ENCODE measurements at regions not wholly inside any gene's neighbourhood (a gene's known extent, or its start where the extent isn't known, plus 50 kb on each side); places are given as distances from the start of the nearest gene placed in this dataset.
A peak's percentile ranks its signal among the peaks of the same experiment; 100 is the strongest.
"Not testable (repeated sequence)": the region's sequence is repeated elsewhere in the genome, so short reads cannot be mapped to it uniquely, and the experiment has no call there.

DNA sequence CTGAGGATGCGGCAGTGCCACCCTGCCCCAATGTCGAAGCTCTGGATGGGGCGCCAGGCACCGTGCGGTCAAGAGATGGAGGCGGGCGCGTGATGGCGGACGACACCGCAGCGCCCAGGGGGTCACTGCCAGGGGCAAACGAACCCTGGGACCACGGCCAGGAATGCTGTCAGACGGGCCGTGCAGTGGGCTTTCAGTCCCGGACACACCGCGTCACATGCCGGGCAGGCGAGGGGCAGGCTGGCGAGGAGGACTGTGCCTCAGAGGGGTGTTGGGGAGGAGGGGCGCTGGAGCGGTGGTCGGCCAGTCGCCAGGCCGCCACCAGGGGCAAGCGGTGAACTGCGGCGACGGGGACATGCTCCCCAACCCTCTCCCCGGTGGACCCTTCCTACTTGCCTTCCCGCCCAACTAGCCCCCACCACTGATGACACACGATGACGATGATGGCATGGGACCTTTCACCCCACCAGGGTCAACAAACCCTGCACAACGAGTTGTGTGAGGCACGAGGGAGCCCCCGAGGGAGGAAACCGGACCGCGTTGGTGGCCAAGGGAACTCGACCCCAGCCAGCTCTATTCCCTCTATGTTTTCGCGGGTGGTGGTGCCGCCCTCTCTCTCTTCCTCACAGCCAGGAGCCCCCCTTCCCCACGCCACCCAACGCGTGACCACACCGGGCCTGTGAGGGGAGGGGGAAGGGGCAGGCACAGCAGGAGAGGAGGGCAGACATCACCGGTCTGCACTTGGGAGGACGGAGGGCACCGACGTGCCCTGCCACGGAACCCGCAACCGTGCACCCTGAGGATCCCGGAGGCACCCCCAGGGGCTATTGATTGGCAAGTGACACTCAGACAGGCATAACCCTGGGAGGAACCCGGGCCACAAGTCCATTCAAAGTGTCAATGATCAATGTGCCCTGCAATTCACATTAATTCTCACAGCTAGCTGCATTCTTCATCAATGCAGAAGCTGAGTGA lies 1960.9 kb upstream of the DEFB115 start:
- no peaks in the 10 kb centered on the region for H3K4me1 Mint-ChIP-seq
- DNase-seq, result no peak
- no peak overlapping the region for H3K27ac Mint-ChIP-seq
- H3K9me3 Mint-ChIP-seq, result peaks cover 9 to 37% (median 30%) of the 10 kb centered on the region in 6 donors
- peaks cover 0 to 12% (median 10%) of the 10 kb centered on the region in 3 donors for H3K36me3 Mint-ChIP-seq
- H3K4me3 Mint-ChIP-seq, result no peak overlapping the region
- H3K27me3 Mint-ChIP-seq (ENCODE audit: low read depth in 3 of 3), result peaks cover 0 to 3% (median 0%) of the 10 kb centered on the region in 3 donors

GRCh38 chr20:29297411-29298270 lies 1959.8 kb upstream of the DEFB115 start:
- H3K4me1 Mint-ChIP-seq, result no peaks in the 10 kb centered on the region
- peaks cover 0 to 12% (median 10%) of the 10 kb centered on the region in 3 donors for H3K36me3 Mint-ChIP-seq
- H3K27me3 Mint-ChIP-seq (ENCODE audit: low read depth in 3 of 3), result peaks cover 0 to 3% (median 0%) of the 10 kb centered on the region in 3 donors
- no peak overlapping the region for H3K4me3 Mint-ChIP-seq
- H3K9me3 Mint-ChIP-seq, result peaks cover 9 to 46% (median 35%) of the 10 kb centered on the region in 6 donors
- no peak for DNase-seq
- no peak overlapping the region for H3K27ac Mint-ChIP-seq

GRCh38 chr20:29298271-29298590 lies 1959.2 kb upstream of the DEFB115 start:
- Mint-ChIP-seq H3K27ac (no peak overlapping the region), H3K27me3 (ENCODE audit: low read depth in 3 of 3) (peaks cover 0 to 3% (median 1%) of the 10 kb centered on the region in 3 donors), H3K4me1 (no peaks in the 10 kb centered on the region), H3K36me3 (peaks cover 0 to 14% (median 12%) of the 10 kb centered on the region in 3 donors), H3K4me3 (no peak overlapping the region), H3K9me3 (peaks cover 15 to 52% (median 40%) of the 10 kb centered on the region in 6 donors)
- DNase-seq, result no peak

- no peaks in the 10 kb centered on the region for H3K4me1 Mint-ChIP-seq
- no peak for DNase-seq
- H3K4me3 Mint-ChIP-seq, result no peak overlapping the region
- no peak overlapping the region for H3K27ac Mint-ChIP-seq
- peaks cover 0 to 15% (median 12%) of the 10 kb centered on the region in 3 donors for H3K36me3 Mint-ChIP-seq
- peaks cover 17 to 58% (median 47%) of the 10 kb centered on the region in 6 donors for H3K9me3 Mint-ChIP-seq
- peaks cover 0 to 3% (median 2%) of the 10 kb centered on the region in 3 donors for H3K27me3 Mint-ChIP-seq (ENCODE audit: low read depth in 3 of 3)
Measured at GRCh38 chr20:29298759-29299613, 1958.5 kb upstream of the DEFB115 start.

DNA sequence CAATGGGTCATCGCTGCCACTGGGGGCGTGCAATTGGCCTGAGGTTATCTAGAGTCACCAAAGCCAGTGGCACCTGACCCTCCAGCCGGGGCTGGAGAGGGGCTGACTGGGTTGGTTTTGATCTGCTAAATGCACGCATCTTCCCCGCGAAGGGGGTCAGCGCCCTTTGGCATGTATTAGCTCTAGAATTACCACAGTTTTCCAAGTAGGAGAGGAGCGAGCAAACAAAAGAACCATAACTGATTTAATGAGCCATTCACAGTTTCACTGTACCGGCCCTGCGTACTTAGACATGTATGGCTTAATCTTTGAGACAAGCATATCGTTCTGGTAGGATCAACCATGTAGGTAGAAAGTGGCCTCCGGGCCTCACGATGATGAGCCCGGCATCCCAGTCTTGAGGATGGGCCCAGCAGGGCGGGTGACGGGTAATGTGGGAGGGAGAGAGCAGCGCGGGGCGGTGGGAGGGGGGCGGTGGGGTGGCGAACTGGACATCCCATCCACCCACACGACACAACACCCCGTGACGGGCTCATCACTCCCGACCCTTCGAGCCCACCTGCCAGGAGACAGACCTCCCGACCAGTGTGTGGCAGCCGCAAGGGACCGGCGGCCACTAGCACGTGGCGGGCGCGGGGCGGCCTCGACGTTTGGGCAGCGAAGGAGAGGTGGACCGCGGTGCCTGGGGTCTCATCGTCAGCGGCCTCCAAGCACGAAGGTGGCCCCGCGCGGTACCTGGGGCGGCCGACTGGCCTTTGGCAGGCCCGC lies 1957.5 kb upstream of the DEFB115 start:
- Mint-ChIP-seq H3K4me3 (peak overlapping the region in 1 of 5 donors; percentile 56), H3K4me1 (no peaks in the 10 kb centered on the region), H3K27me3 (ENCODE audit: low read depth in 3 of 3) (peaks cover 2 to 6% (median 2%) of the 10 kb centered on the region in 3 donors), H3K9me3 (peaks cover 20 to 65% (median 56%) of the 10 kb centered on the region in 6 donors), H3K36me3 (peaks cover 4 to 19% (median 14%) of the 10 kb centered on the region in 3 donors), H3K27ac (no peak overlapping the region)
- DNase-seq, result no peak

DNA sequence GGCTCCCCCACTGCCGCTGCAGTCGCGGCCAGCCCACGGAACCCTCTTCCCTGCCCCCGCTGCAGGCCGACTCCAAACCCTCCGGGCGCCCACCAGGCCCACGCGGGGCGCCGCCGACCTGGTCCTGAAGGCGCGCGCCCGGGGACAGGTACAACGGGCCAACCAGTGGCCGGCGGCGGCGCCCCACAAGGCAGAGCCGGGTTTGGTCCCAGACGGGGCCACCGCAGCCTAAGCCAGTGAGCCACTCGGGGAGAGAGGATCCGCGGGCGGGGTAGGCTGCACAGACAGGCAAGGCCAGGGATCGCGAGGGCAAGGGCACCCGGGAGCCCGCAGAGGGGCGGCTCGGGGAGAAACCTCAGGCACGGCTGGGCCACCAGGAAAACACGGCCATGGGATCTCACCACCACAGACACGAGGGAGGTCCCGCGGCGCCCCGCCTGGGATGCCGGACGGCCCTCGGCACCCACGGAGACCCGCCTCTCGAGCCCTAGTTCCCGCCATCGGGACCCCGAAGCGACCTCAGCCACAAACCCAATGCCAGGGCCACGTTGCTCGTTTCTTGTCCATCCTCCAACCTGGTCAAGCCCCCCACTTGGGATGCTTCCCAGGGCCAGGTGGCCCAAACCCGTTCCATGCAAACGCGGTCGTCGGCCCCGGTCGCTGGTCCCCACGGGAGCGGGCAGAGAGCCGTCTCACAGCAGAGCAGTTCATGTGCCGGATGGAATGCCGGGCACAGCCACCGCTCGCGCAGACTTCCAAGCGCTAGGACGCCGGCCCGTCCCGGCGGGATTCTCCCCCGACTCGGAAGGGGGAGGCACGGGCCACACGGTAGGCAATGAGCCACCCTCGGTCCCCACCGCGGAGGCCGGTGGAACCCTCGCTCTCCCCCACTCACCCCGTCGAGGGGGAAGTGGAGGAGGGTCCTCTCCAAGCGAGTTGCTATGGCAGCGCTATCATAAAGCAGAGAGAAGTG lies 1956.6 kb upstream of the DEFB115 start:
- Mint-ChIP-seq H3K9me3 (peaks cover 29 to 67% (median 58%) of the 10 kb centered on the region in 6 donors), H3K4me3 (no peak overlapping the region)

DNA sequence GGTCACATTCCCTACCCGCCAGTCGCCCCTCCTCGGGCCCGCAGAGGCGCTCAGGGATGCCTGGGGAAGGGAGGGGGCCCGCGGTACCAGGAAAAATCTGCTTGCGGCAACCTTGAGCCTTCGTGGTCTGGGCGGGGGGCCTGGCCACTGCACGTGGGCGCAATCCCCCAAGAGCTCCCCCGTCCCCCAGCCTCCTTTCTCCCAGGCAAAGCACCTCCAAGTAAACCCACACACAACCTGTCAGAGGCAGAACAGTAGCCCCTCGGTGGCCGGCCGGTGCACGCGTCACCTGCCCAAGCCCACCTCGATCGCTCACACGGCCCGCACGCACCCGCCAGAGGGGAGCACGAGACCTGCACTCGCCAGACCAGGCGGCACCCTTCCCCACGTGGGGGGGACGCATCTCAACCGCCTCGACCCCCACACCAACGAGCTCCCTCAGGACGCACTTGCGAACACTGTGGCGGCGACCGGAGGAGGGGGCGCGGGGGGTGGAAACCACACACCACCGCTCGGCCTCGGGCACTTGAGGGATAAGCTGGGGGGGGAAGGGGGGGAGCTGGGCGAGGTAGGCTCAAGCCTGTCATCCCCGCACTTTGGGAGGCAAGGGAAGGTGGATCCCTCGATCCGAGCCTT lies 1955.7 kb upstream of the DEFB115 start:
- Mint-ChIP-seq H3K36me3 (peaks cover 15 to 33% (median 18%) of the 10 kb centered on the region in 3 donors), H3K4me1 (no peaks in the 10 kb centered on the region), H3K27ac (no peak overlapping the region), H3K9me3 (peaks cover 36 to 76% (median 62%) of the 10 kb centered on the region in 6 donors), H3K27me3 (ENCODE audit: low read depth in 3 of 3) (peaks cover 2 to 13% (median 3%) of the 10 kb centered on the region in 3 donors), H3K4me3 (no peak overlapping the region)
- no peak for DNase-seq

More for the DNA sequence above, 1956.6 kb upstream of the DEFB115 start:
- no peak for DNase-seq
- Mint-ChIP-seq H3K27ac (no peak overlapping the region), H3K27me3 (ENCODE audit: low read depth in 3 of 3) (peaks cover 2 to 13% (median 3%) of the 10 kb centered on the region in 3 donors), H3K4me1 (no peaks in the 10 kb centered on the region), H3K36me3 (peaks cover 12 to 28% (median 20%) of the 10 kb centered on the region in 3 donors)

GRCh38 chr20:29302979-29303644 lies 1954.4 kb upstream of the DEFB115 start:
- H3K4me1 Mint-ChIP-seq, result no peaks in the 10 kb centered on the region
- no peak overlapping the region for H3K27ac Mint-ChIP-seq
- peaks cover 40 to 79% (median 64%) of the 10 kb centered on the region in 6 donors for H3K9me3 Mint-ChIP-seq
- H3K4me3 Mint-ChIP-seq, result no peak overlapping the region
- H3K36me3 Mint-ChIP-seq, result peaks cover 20 to 36% (median 23%) of the 10 kb centered on the region in 3 donors
- no peak for DNase-seq
- peaks cover 2 to 15% (median 3%) of the 10 kb centered on the region in 3 donors for H3K27me3 Mint-ChIP-seq (ENCODE audit: low read depth in 3 of 3)

DNA sequence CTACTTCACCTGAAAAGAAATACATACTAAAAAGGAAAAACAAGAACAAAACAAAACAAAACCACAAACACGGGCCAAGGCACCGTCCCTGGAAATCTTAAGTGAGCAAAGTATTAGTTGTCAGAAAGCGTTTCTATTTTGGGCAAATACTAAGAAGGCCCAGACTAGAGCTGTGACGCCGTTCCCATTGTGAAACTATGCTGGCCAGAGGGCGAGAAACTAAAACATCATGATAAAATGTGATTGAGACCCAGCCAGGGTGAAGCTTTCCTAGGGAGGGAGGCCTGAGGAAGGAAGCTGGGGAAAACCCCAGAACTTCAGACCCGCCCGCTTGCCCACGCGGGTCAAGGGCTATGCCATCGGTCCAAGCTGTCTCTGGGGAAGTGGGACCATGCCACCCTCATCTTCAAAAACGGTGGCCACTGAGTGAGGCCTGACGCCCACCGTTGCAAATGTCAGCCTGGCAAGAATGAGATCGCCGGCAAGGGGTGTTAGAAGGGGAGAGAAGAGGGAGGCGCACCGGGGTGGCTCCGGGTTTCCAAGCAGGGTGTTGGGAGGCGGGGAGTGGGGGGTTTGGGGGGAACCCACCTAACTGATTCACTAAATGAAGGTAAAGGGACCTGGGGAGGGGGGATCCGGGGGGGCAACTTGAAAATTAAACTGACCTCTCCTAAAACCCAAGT lies 1950.9 kb upstream of the DEFB115 start:
- Mint-ChIP-seq H3K9me3 (peaks cover 36 to 88% (median 64%) of the 10 kb centered on the region in 6 donors), H3K36me3 (peaks cover 19 to 35% (median 29%) of the 10 kb centered on the region in 3 donors), H3K4me3 (no peak overlapping the region), H3K27me3 (ENCODE audit: low read depth in 3 of 3) (peaks cover 2 to 12% (median 8%) of the 10 kb centered on the region in 3 donors), H3K4me1 (no peaks in the 10 kb centered on the region), H3K27ac (no peak overlapping the region)
- no peak for DNase-seq

- H3K4me3 Mint-ChIP-seq, DNase-seq: not testable (repeated sequence)
Measured at GRCh38 chr20:29307484-29307883, 1950.0 kb upstream of the DEFB115 start.

More at GRCh38 chr20:29307484-29307883, 1950.0 kb upstream of the DEFB115 start:
- Mint-ChIP-seq H3K27me3 (ENCODE audit: low read depth in 3 of 3) (peaks cover 2 to 12% (median 8%) of the 10 kb centered on the region in 3 donors), H3K9me3 (peaks cover 37 to 89% (median 69%) of the 10 kb centered on the region in 6 donors), H3K36me3 (peaks cover 19 to 41% (median 29%) of the 10 kb centered on the region in 3 donors)
- not testable (repeated sequence) for H3K4me1 Mint-ChIP-seq, H3K27ac Mint-ChIP-seq
